ENCODE measurements at regions not wholly inside any gene's neighbourhood (a gene's known extent, or its start where the extent isn't known, plus 50 kb on each side); places are given as distances from the start of the nearest gene placed in this dataset.

DNA sequence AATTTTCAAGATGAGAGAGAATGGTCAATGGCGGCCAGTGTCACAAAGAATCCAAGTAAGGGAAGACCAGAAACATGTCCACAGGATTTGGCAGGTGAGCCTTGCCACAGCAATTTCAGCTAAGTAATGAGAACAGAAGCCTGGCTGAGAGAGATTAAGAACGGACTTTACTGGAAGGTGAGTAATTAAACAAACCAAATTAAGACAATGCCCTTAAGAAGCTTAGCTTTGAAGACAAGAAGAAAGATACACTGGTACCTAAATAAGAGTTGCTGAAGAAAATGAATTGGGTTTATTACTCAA is 145.4 kb upstream of the PLEKHG7 start:
- intact Hi-C loops (cut with DNase I; ENCODE audit: low total_unique reads): no loop called here

GRCh38 chr12:92556637-92557421 is 146.0 kb upstream of the PLEKHG7 start:
- intact Hi-C loops (cut with DNase I; ENCODE audit: low total_unique reads): no loop called here
- Histone ChIP-seq H3K4me3 (no peak overlapping the region), H3K36me3 (no peaks in the 10 kb centered on the region), H3K27me3 (no peaks in the 10 kb centered on the region), H3K9me3 (no peaks in the 10 kb centered on the region), H3K27ac (no peak overlapping the region), H3K4me1 (peaks cover 0 to 59% (median 24%) of the 10 kb centered on the region in 4 donors)
- no peak for TF ChIP-seq CTCF (IDR thresholded peaks at IDR 0.05)
- no peak for DNase-seq

More for the DNA sequence above, 145.4 kb upstream of the PLEKHG7 start:
- Histone ChIP-seq H3K9me3 (no peaks in the 10 kb centered on the region), H3K27ac (no peak overlapping the region), H3K27me3 (no peaks in the 10 kb centered on the region), H3K4me3 (no peak overlapping the region), H3K36me3 (no peaks in the 10 kb centered on the region), H3K4me1 (peaks cover 0 to 59% (median 29%) of the 10 kb centered on the region in 4 donors)
- DNase-seq: no peak
- no peak for TF ChIP-seq CTCF (IDR thresholded peaks at IDR 0.05)

DNA sequence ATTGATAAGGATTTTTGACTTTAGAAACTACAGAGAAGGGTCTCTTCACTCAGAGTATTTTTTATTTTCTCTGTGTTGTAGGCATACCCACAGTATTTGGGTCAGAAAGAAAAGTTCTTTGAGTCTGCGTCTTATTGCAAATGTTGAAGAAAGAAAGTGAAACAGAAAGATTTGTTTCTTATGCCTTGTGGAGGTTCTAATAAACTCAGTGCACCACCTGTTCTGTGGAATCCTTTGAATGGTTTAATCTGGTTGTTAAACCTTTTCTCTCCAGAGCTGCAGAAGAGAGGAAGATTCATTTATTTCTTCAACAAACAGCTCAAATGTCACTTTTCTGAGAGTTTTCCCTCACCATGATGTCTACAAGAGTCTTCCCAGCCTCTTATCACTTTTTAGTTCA is 146.6 kb upstream of the PLEKHG7 start:
- Histone ChIP-seq H3K27me3 (no peaks in the 10 kb centered on the region), H3K27ac (no peak overlapping the region)
- intact Hi-C loops (cut with DNase I; ENCODE audit: low total_unique reads): no loop called here

GRCh38 chr12:92554158-92555073 is 148.4 kb upstream of the PLEKHG7 start:
- no peak for DNase-seq
- Histone ChIP-seq H3K9me3 (no peaks in the 10 kb centered on the region), H3K4me1 (peaks cover 0 to 50% (median 16%) of the 10 kb centered on the region in 4 donors), H3K4me3 (no peak overlapping the region), H3K27ac (peak overlapping the region in 1 of 2 donors; percentile 52), H3K27me3 (no peaks in the 10 kb centered on the region), H3K36me3 (no peaks in the 10 kb centered on the region)
- no peak for TF ChIP-seq CTCF (IDR thresholded peaks at IDR 0.05)
- intact Hi-C loops (cut with DNase I; ENCODE audit: low total_unique reads): loop anchor here (1.0 kb wide), 1 partner anchor 53 kb away; no protein-coding TSS in a partner anchor

More for the DNA sequence above, 146.6 kb upstream of the PLEKHG7 start:
- DNase-seq: no peak
- peaks cover 0 to 54% (median 18%) of the 10 kb centered on the region in 4 donors for H3K4me1 ChIP-seq
- no peaks in the 10 kb centered on the region for H3K36me3 ChIP-seq
- no peaks in the 10 kb centered on the region for H3K9me3 ChIP-seq
- H3K4me3 ChIP-seq: no peak overlapping the region
- TF ChIP-seq CTCF (IDR thresholded peaks at IDR 0.05): no peak

DNA sequence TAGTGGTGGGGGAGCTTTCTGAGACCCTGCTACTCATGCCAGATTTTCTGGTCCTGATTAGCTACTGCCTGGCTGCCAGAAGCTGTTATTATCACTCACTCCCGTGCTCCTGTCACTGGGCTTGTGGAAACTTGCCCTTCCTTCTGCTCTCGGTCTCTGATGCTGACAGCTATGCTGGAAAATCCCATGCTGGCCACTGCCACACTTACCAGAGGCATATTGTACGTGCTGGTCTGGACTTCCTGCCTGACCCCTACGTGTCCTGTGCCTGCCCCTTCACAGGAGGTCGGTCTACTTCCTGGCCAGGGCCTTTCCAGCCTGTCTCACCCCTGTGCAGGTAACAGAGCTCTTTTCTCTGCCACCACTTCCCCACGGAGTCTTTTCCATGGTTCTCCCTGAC is 149.4 kb upstream of the PLEKHG7 start:
- Histone ChIP-seq H3K4me3 (no peak overlapping the region), H3K9me3 (no peaks in the 10 kb centered on the region), H3K27me3 (no peaks in the 10 kb centered on the region), H3K27ac (peak overlapping the region; percentile 44 to 52), H3K4me1 (peaks cover 0 to 40% (median 10%) of the 10 kb centered on the region in 4 donors), H3K36me3 (no peaks in the 10 kb centered on the region)
- intact Hi-C loops (cut with DNase I; ENCODE audit: low total_unique reads): no loop called here
- DNase-seq: peak; percentile 31 to 73
- TF ChIP-seq CTCF (IDR thresholded peaks at IDR 0.05): no peak
